A673 (cell line): ENCODE measurements at regions not wholly inside any gene's neighbourhood (a gene's known extent, or its start where the extent isn't known, plus 50 kb on each side); places are given as distances from the start of the nearest gene placed in this dataset.
"Not testable (repeated sequence)": the region's sequence is repeated elsewhere in the genome, so short reads cannot be mapped to it uniquely, and the experiment has no call there.

Source experiments
- BruUV-seq: library from RNA; stranded (reverse); fragments of 400-500 nt; replicated peaks from 2 replicates; lab custom pipeline; 2021; lab: Mats Ljungman, UMichigan
- CTCF ChIA-PET: fragments of 300-600 bp; sonication (Branson Sonifier 250); formaldehyde crosslinking; loops from one replicate; lab custom pipeline; 2022; ENCODE audit warnings: antibody characterized with exemption; lab: Charles Lee
- POLR2A ChIA-PET: fragments of 300-600 bp; sonication (Branson Sonifier 250); formaldehyde crosslinking; loops from one replicate; lab custom pipeline; 2022; ENCODE audit warnings: antibody characterized with exemption; ENCODE audit not compliant: low non-redundant PET; lab: Charles Lee
- DNase-seq: peaks from one replicate; pipeline ENCODE4 v3.0.0-alpha.2; 2015; ENCODE audit warnings: low spot score
- H3K27ac ChIP-seq: fragments of 200-600 bp; sonication (generic); 2 replicates; pipeline ENCODE4 v1.5.1; 2016; ENCODE audit warnings: mixed run types, low read depth, mild to moderate bottlenecking, mixed read lengths, antibody characterized with exemption, low read length; ENCODE audit not compliant: poor library complexity, severe bottlenecking
- H3K27me3 ChIP-seq: fragments of 200-600 bp; sonication (generic); replicated peaks from 2 replicates; pipeline ENCODE4 v1.6.1; 2017; ENCODE audit warnings: mixed run types, low read depth, mild to moderate bottlenecking, mixed read lengths, antibody characterized with exemption, low read length; ENCODE audit not compliant: insufficient read depth, poor library complexity
- H3K36me3 ChIP-seq: fragments of 200-600 bp; sonication (generic); 2 replicates; pipeline ENCODE4 v1.6.1; 2016; ENCODE audit warnings: mixed run types, mild to moderate bottlenecking, mixed read lengths, antibody characterized with exemption, low read length; ENCODE audit not compliant: insufficient read depth, poor library complexity, severe bottlenecking
- H3K4me1 ChIP-seq: fragments of 200-600 bp; sonication (generic); 2 replicates; pipeline ENCODE4 v1.6.1; 2017; ENCODE audit warnings: mixed run types, mild to moderate bottlenecking, mixed read lengths, antibody characterized with exemption, low read length; ENCODE audit not compliant: insufficient read depth, poor library complexity, severe bottlenecking
- H3K4me3 ChIP-seq: fragments of 200-600 bp; sonication (generic); 2 replicates; pipeline ENCODE4 v1.5.1; 2016; ENCODE audit warnings: low read depth, mixed run types, mild to moderate bottlenecking, mixed read lengths, low read length; ENCODE audit not compliant: poor library complexity, severe bottlenecking
- H3K9me3 ChIP-seq: fragments of 200-600 bp; sonication (generic); 2 replicates; pipeline ENCODE4 v1.6.1; 2016; ENCODE audit warnings: mixed run types, low read depth, mild to moderate bottlenecking, mixed read lengths, antibody characterized with exemption, low read length; ENCODE audit not compliant: poor library complexity, severe bottlenecking
- EZH2 ChIP-seq: fragments of 200-600 bp; sonication (generic); IDR thresholded peaks from 2 replicates; pipeline ENCODE4 v1.6.1; 2017; ENCODE audit warnings: borderline replicate concordance, low read depth, mild to moderate bottlenecking, mixed read lengths, antibody characterized with exemption, low read length; ENCODE audit not compliant: poor library complexity, severe bottlenecking
- intact Hi-C: fragments of 100-400 bp; cut with micrococcal nuclease; formaldehyde crosslinking; loops from one replicate; pipeline ENCODE4 v1.10.0; 2022; ENCODE audit not compliant: unreplicated experiment
- TF ChIP-seq, protein P1 (sequence below): fragments of 300-800, 200-600 bp; sonication (generic); conservative IDR thresholded peaks from 2 replicates; pipeline ENCODE4 v1.5.1; 2017; ENCODE audit warnings: low read depth, mild to moderate bottlenecking, antibody characterized with exemption, low read length, moderate library complexity, mixed read lengths

DNA sequence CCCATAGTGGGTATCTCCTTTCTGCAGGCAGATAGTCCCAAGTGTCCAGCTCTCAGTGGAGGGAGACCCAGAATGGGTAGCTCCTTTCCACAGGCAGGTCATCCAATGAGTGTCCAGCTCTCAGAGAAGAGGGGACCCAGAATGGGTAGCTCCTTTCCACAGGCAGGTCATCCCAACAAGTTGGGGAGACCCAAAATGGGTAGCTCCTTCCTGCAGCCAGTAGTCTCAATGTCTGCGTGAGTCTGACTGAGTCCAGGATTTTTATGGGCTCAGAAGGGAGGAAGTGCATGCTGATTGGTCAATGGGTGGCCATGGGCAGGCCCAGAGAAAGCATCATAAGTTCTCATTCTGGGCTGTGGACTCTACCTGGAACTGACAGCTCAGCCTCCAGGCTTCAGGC, 150.7 kb upstream of the P2RY1 start:
- CTCF ChIA-PET: no interaction called here
- Histone ChIP-seq H3K9me3 (no peaks in the 10 kb centered on the region), H3K36me3 (no peaks in the 10 kb centered on the region), H3K27ac (no peak overlapping the region), H3K4me3 (no peak overlapping the region), H3K4me1 (peaks cover 2% of the 10 kb centered on the region), H3K27me3 (no peaks in the 10 kb centered on the region)
- POLR2A ChIA-PET: no interaction called here
- no peak for DNase-seq
- intact Hi-C loops: no loop called here
- BruUV-seq: no TSS peak
- TF ChIP-seq EZH2: no peak

DNA sequence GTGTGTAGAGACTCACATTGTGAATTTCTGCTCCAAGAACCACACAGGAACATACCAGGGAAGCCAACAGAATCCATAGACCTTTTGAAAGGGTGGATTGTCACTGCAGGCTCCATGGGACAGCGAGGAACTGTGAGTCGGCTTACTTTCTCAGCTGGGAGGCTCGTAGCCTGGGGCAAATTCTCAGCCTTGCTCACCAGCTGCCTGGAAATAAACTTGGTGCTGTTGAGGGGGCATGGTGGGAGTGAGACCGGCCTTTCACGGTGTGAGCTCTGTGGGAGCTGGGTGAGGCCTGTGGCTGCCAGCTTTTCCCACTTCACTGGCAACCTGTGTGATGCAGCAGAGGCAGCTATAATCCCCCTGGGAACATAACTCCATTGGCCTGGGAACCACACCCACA, 146.6 kb upstream of the P2RY1 start:
- Histone ChIP-seq H3K36me3 (no peaks in the 10 kb centered on the region), H3K27ac (no peak overlapping the region), H3K9me3 (no peaks in the 10 kb centered on the region), H3K4me1 (no peaks in the 10 kb centered on the region), H3K27me3 (no peaks in the 10 kb centered on the region), H3K4me3 (no peak overlapping the region)
- BruUV-seq: no TSS peak
- TF ChIP-seq, protein P1, sequence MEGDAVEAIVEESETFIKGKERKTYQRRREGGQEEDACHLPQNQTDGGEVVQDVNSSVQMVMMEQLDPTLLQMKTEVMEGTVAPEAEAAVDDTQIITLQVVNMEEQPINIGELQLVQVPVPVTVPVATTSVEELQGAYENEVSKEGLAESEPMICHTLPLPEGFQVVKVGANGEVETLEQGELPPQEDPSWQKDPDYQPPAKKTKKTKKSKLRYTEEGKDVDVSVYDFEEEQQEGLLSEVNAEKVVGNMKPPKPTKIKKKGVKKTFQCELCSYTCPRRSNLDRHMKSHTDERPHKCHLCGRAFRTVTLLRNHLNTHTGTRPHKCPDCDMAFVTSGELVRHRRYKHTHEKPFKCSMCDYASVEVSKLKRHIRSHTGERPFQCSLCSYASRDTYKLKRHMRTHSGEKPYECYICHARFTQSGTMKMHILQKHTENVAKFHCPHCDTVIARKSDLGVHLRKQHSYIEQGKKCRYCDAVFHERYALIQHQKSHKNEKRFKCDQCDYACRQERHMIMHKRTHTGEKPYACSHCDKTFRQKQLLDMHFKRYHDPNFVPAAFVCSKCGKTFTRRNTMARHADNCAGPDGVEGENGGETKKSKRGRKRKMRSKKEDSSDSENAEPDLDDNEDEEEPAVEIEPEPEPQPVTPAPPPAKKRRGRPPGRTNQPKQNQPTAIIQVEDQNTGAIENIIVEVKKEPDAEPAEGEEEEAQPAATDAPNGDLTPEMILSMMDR: no peak
- TF ChIP-seq EZH2: no peak
- peak; percentile 62 for DNase-seq
- intact Hi-C loops: no loop called here
- POLR2A ChIA-PET: no interaction called here
- CTCF ChIA-PET: no interaction called here

DNA sequence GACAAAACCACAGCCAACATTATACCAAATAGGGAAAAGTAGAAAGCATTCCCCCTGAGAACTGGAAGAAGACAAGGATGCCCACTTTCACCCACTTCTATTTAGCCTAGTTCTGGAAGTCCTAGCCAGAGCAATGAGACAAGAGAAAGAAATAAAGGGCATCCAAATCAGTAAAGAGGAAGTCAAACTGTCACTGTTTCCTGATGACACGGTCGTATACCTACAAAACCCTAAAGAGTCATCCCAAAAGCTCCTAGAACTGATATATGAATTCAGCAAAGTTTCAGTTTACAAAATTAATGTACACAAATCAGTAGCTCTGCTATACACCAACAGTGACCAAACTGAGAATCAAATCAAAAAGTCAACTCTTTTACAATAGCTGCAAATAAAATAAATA, 142.6 kb upstream of the P2RY1 start:
- POLR2A ChIA-PET, H3K36me3 ChIP-seq, intact Hi-C loops, H3K4me1 ChIP-seq, CTCF ChIA-PET, H3K4me3 ChIP-seq, H3K27ac ChIP-seq, DNase-seq, BruUV-seq, H3K27me3 ChIP-seq, H3K9me3 ChIP-seq: not testable (repeated sequence)

DNA sequence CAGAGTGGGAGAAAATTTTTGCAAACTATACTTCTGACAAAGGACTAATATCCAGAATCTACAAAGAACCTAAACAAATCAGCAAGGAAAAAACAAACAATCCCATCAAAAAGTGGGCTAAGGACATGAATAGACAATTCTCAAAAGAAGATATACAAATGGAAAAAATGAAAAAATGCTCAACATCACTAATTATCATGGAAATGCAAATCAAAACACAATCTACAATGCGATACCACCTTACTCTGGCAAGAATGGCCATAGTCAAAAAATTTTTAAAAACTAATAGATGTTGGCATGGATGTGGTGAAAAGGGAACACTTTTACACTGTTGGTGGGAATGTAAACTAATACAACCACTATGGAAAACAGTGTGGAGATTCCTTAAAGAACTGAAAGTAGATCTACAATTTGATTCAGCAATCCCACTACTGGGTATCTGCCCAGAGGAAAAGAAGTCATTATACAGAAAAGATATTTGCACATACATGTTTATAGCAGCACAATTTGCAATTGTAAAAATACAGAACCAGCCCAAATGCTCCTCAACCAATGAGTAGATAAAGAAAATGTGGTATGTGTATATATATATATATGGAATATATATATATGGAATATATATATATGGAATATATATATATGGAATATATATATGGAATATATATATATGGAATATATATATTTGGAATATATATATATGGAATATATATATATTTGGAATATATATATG, 141.2 kb upstream of the P2RY1 start:
- intact Hi-C loops, POLR2A ChIA-PET, BruUV-seq, H3K36me3 ChIP-seq, DNase-seq, H3K4me1 ChIP-seq, CTCF ChIA-PET, H3K9me3 ChIP-seq, H3K27ac ChIP-seq, H3K27me3 ChIP-seq, H3K4me3 ChIP-seq: not testable (repeated sequence)
